GM19023 (cell line): ENCODE measurements at regions not wholly inside any gene's neighbourhood (a gene's known extent, or its start where the extent isn't known, plus 50 kb on each side); places are given as distances from the start of the nearest gene placed in this dataset.
"Not testable (repeated sequence)": the region's sequence is repeated elsewhere in the genome, so short reads cannot be mapped to it uniquely, and the experiment has no call there.

Experiments used
- ATAC-seq: cut with Tn5 transposase; IDR thresholded peaks from one replicate; pipeline ENCODE4 v1.9.1; 2021; ENCODE audit warnings: mild to moderate bottlenecking, moderate library complexity; ENCODE audit not compliant: unreplicated experiment

DNA sequence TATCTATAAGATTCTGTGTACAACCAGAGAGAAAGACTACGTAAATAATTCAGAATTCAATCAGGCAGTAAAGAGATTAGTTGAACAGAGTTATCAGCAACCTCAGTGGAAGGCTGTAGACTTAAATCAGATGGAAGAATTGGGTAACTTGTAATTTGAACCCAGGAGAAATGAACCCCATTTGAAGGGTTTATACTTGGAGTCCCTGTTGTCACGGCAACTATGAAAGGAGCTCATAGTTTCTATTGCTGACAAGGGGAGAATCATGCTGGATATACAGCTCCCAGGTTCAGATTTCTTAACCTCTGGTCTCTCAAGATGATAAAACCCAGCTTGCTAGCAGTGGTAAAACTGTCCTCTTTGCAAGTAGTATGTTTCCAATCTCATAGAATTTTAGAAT lies 54.4 kb upstream of the BMP4 start:
- no peak for ATAC-seq

DNA sequence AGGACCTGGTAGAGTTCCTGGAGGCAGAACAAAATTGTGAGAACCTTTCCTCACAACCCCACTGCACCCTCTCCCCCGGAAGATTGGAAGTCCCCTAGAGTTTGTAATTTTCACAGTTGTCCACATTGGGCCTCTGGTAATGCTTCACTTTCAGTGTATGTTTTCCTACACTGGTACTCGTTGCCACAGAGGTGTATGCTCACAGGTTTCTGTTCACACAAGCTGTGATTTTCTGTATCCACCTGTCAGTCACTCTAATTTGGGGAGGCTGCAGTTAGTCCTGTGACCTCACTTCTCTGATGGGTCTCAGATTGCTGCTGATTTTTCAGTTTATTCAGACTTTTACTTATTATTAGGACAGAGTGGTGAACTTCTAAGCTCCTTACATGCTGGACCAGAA lies 66.4 kb upstream of the BMP4 start:
- no peak for ATAC-seq

DNA sequence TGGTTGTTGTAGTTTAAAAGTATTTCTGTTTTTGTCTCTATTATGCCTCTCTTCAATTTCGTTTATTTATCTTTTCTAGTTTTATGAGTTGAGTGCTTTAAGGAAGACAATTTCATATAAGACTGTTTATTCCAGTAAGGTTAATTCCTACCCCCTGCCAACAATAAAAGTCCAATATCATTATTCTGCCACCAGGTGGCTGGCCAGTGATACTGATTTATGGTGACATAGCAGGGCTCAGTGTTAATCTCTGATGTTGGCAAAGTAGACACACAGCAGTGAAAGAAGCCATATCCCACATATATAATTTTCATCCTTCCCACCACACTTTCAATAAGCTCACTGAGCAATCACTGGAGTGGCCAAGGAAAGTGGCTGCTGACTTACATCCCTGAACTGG lies 69.0 kb upstream of the BMP4 start:
- ATAC-seq: no peak

DNA sequence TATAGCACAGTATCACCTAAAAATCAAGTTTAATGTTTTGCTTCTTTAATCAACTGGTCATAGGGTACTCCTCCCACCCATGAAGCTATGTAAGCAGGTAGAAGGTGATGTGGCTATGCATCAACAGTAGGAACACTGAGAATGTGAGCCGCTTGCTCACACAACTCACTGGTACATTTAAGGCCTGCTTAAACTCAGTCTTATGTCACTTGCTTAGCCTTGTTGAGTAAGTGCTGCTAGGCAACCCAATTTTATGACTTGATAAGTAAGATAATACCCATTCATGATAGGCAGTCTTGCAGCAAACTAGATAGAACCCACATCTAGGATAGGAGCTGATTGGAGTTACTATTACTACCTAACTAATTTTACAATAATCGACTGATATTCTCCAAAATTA lies 70.0 kb upstream of the BMP4 start:
- no peak for ATAC-seq

DNA sequence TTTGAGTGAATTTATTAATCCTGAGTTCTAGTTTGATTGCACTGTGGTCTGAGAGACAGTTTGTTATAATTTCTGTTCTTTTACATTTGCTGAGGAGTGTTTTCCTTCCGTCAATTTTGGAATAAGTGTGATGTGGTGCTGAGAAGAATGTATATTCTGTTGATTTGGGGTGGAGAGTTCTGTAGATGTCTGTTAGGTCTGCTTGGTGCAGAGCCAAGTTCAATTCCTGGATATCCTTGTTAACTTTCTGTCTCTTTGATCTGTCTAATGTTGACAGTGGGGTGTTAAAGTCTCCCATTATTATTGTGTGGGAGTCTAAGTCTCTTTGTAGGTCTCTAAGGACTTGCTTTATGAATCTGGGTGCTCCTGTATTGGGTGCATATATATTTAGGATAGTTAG lies 74.4 kb upstream of the BMP4 start:
- not testable (repeated sequence) for ATAC-seq

DNA sequence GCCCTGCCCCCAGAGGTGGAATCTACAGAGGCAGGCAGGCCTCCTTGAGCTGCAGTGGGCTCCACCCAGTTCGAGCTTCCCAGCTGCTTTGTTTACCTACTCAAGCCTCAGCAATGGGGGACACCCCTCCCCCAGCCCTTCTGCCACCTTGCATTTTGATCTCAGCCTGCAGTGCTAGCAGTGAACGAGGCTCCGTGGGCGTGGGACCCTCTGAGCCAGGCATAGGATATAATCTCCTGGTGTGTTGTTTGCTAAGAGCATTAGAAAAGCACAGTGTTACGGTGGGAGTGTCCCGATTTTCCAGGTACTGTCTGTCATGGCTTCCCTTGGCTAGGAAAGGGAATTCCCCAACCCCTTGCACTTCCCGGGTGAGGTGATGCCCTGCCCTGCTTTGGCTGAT lies 76.7 kb upstream of the BMP4 start:
- not testable (repeated sequence) for ATAC-seq

DNA sequence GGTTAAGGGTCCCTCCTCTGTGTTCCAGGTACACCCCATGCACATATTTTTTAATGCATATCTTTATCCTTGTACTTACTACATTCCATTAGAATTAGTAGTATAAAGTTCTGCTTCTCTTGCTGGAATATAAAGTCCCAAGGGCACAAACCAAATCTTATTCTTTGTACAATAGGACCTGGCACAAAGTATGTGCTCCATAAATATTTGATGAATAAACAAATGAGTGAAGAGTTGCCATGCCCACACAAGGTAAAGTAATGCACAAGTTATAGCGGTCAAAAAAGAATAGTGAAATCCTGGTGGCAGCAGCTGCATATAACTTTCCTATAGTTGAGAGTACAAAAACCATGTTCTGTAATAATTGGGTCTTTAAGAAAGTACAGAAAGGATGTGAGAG lies 82.1 kb upstream of the BMP4 start:
- ATAC-seq: no peak

DNA sequence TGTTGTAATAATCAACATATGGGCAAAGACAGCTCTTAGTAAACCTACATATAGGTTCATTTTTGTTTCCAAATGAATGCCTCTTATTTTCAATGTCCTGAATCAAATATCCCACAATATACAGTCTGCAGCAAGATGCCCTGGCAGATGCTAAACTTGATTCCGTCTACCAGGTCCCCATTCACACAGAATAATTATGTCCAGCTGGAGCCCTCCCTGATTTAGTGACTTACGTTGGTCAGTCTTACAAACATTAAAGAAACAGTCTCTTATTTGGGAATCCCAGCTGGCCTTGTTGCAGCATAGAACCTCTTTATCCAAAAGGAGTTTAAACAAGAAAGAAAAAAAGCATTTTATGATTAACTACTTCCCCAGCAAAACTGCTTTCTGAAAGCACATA lies 82.7 kb upstream of the BMP4 start:
- no peak for ATAC-seq

DNA sequence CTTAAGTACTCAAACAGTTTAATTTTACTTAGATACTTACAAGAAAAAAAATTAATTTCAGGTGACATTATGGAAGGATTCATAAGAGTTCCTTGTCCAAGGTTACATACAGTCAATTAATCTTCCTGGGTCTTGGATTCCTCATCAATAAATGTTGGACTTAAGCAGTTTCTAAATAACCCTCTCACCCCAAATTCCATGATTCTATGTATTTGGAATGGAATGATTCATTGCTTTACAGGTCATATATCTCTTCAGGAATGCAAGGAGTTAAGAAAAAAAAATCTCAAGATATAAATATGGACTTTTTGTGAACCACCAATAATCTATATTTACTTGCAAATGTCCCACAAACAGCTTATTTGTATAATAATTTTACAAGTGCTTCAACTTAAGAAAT lies 84.2 kb upstream of the BMP4 start:
- no peak for ATAC-seq

DNA sequence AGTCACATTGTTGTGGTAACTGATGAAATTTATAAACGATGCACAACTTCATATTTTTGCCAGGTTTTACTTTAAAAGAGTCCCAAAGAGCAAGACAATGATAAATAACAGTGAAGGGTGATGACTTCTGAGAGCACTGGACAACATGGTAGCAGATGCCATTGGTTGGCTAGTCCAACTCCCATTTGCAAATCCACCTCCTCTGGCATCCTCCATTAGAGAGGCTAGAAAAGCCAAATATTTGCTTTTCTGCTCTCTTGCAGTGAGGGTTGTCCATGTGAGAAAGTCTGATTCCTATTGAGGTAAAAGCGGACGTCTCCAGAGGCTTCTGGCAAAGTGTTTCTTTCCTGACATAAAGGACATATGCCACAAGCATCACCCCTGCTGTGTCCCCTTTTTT lies 89.6 kb upstream of the BMP4 start:
- no peak for ATAC-seq

DNA sequence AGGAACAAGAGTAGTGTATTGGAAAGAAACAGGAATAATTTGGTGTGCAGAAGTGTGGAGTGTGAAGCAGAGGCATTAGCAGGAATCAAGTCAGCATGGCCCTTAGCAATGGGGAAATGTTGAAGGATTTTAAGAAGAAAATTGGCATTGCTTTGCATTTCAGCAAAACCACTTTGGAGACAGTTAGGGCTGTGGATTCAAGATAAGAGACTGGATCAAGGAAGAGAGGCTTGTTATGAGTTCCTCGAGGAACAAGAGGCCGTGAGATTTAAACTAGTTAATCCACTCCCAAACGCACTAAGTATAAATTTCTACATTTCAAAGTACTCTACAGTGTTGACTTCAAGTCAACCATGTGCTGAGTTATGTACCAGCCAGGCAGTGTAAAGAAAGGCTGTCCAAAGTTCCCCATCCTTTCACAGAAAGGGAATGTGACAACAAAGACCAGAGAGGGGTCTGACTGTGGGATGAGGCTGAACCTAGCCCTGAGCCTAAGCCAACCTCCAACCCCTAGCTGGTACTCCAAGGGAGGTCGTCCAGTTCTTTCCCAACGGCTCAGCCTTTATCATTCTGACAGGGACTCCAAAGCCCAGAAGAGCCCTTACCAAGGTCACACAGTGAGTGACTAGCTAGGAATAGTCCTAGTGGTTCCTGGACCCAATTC lies 91.2 kb upstream of the BMP4 start:
- ATAC-seq: no peak

DNA sequence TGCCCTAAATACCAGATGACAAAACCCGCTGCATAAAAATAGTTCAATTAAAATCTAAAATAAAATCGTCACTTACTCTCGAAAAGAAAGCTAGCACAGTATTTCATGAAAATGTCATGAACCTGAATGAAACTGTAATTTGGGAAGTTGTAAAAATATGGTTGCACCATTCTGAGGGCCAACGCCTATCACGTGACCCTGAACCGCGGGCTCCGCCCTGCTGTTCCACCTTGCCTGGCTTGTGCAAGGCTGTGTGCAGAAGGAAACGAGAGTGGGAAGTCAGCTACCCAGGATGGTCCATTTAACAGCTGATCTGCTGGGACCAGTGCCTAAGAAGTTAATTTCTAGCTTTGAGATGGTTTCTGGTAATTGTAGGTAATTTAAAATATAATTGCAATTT lies 91.7 kb upstream of the BMP4 start:
- no peak for ATAC-seq

DNA sequence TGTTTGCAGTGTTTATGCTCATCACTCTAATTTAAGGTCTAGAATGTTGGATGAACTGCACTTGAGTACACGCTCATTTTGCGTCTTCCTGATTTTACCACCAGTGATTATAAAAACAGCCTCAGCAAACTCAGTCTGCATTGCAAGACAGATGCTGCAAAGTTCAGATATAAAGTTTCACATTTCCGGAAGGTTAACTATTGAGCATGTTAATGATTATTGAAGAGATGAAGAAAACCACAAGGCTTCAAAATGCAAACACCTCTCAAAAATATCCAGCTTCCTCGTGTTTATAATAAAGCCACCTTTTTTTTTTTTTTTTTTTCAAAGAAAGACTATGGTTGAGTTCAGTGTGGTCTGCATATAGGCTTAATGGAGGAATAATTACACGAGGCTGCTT lies 92.1 kb upstream of the BMP4 start:
- ATAC-seq: no peak

DNA sequence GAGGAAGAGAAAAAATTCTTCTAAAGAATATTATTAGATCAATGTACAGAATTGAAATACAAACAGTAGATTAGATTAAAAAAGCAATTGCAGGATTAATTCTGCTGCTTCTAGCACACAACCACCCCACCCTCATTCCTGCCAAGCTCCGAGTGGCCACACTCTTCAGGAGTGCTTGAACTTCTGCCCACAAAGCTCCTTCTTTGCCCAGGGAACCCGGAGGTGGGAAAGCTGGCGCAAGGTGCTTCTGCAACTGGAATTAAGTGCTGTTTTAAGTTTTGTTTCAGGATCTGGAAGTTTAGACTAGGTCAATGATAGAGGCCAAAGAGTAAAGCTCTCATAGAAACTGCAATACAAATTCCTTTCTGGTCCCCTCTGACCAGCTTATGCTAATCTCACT lies 94.1 kb upstream of the BMP4 start:
- no peak for ATAC-seq

DNA sequence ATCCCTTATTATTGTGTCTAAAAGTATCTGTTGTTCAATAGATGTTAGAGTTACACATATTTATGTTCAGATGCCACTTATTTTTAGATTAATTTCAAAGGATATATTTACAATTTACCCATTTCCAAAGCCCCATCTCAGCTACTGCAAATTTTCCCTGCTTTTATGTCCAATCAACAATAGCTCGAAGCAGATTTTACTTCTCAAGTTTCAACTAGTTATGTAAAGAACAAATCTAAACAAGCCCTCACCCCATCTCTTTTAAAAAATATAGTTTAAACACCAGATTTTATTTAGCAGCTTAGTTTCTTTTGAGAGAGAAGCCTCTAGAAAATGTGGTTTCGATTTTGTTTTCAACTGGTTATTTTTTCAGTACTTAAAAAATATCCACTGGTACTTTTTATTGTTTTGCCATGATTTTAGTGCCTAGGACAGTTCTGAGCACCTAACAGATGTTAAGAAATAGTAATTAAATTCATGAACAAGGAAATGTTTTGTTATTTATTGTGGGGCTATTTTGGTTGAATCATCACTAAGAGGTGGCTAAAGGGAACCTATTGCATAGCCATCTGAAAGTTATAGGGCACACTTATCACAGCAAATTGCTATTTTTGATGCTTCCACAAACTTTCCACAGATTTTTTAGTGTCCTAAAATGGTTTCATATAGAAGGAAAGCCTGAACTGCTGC lies 96.2 kb upstream of the BMP4 start:
- ATAC-seq: no peak

DNA sequence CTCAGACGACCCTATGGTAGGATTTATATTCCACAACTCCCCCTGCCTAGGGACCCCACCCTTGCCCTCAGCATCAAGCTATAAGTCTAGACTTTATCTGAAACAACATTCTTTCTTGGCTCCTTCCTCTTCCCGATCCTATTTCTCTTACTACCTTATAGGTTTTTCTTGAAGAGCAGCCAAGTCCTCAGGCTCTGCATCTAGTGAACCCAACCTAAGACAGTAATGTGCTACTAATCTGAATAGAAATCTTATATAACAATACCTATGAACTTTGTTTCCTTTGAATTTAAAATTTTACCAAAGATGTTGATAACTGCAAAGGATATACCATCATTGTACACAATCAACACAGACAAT lies 96.7 kb upstream of the BMP4 start:
- ATAC-seq: no peak

DNA sequence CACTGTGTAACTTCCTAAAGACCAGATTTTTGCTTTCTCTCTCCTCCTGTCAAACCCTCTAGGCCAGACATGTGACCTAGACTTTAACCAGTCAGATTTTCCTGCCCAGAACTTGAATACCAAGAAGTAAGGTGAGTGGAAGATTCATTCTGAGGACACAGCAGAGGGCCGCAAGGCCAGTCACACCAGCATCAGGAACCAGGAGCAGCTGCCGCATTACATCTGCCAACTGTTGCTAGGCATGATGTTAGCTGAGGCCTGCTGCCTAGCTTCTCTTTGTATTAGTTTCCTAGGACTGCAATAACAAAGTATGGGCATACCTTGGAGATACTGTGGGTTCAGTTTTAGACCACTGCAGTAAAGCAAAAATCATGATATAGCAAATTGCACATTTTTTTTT lies 101.9 kb upstream of the BMP4 start:
- ATAC-seq: no peak

DNA sequence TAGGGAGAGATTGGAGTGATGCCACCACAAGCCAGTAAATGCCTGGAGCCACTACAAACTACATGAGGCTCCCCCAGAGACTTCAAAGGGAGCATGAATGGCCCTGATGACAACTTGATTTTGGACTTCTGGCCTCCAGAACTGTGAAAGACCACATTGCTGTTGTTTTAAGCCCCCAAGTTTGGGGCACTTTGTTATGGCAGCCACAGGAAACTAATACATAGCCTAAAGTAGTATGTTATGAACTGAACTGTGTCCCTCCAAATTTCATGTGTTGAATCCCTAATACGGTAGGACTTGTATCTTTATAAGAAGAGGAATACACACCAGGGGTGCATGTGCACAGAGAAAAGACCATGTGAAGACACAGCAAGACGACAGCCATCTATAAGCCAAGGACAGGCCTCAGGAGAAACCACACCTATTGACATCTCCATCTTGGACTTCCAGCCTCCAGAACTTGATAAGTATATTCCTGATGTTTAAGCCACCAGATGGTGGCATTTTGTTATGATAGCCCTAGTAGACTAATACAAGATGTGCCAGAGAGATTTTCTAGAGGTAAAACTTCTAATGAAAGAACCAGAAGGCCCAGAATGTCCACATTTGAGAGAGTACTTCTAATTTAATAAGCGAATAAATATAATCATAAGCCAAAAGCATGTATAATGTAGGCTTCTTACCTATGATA lies 127.1 kb upstream of the BMP4 start:
- ATAC-seq: no peak

DNA sequence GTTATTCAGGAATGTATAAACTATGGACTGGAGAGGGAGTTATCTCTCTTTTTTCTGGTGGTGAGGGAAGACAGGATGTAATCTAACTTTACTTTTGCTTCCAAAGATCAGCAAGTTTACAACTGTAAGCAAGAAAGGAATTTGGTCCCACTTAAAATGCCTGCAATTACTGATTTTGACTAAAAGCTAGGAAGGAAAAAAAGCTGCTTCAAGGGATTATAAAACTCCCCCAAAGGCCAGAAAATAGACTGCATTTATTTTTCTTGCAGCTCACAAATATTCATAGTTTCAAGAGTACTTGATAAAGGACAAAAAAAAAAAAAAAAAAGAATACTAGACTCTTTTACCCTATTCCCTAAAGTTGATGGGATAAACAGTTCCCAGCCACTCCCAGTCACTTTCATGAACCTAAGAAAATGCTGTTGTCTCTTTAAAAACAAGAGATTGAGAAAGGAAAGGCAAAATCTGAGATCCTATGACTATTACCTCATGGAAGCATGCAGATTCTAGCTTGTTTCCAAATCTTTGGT lies 128.7 kb upstream of the BMP4 start:
- no peak for ATAC-seq

DNA sequence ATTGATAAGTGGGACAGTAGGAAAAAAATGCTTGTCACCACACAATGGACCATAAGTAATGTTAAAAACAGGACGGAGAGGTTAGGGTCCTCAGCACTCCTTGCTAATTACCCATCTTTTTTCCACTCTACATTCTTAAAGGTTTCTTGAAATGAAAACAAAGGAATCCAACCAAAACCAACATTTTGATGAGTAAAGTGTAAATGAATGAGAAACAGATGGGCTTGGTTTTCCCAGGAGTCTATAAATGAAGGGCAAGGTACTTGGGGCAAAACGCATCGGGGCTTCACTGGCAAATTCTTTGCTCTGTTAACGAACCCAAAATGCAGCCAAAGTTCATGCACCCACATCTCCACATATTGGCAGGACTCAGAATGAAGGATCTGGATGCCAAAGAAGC lies 129.2 kb upstream of the BMP4 start:
- ATAC-seq: no peak

DNA sequence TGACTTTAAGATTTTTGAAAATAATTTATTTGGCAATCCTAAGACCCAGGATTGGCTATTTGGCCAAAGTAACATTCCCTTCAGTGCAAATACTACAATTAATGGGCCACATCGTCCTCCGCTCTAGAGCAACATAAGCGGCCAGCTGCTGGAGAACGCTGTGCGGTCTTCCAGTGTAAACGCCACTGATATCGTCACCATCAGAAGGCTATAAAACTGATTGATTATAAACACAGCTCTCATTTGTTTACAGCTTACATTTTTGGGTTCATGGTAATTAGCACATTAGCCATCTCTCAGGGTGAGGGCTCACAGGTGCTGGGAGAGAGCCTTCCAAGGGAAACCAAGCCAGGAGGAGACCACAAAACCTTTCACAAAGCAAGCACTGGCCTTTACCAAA lies 130.1 kb upstream of the BMP4 start:
- ATAC-seq: no peak

DNA sequence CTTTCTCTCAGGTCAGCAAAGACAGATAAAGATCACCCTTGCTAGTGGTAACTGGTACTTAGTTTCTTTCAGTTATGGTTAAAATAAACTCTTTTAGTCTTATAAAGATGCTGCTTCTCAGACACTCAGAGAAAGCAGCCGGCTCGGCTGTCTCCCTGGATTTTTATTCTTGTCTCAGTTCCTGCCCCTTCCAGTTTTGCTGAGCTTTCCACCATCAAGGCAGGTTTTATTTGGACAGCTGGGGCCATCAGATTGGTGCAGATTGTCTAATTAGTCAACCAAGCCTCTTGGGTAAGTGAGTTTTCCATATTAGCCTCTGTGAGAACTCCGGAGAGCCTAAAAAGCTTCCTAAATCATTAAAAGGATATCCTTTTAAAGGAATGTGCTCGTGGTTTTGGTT lies 130.8 kb upstream of the BMP4 start:
- ATAC-seq: no peak
